ENCODE measurements at regions not wholly inside any gene's neighbourhood (a gene's known extent, or its start where the extent isn't known, plus 50 kb on each side); places are given as distances from the start of the nearest gene placed in this dataset.

DNA sequence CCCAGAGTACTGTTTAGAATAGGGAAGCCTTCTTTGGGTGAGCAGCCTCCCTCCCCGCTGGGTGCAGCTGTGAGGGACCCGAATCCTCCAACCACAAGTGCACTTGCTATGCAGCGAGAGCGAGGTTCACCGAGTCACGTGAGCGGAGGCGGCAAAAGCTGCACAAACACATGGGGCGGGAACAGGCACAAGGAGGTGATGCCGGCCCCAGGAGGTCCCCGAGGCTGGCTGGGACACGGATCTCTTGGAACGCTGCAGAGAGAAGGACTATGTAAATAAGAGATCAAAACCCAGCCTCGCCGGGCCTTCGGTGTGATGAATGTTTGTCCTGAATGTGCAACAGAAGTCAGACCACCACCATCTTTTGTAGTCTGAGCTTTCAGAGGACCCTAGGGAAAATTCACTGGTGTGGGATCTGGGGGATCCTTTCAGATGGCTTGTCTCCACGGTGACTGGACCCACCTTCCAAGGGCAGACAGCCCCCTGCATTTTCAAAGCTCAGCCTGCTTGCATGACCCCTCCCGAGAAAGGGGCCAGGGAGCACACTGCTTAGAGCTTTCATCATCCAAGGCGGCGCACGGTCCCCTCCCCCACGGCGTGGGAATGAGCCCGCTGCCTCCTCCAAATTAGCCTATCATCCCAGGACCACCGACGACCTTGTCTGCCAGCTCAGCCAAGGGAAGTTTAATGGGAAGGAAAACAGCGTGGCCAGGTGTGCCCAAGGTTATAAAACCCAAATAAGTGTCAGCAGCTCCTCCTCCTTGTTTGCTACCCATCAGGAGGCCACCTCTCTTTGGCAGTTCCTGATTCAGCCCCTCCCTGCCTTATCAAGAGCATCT is 327.7 kb downstream of the CXCL12 start:
- DNase-seq (ENCODE audit: low read depth in 2 of 2), result no peak

DNA sequence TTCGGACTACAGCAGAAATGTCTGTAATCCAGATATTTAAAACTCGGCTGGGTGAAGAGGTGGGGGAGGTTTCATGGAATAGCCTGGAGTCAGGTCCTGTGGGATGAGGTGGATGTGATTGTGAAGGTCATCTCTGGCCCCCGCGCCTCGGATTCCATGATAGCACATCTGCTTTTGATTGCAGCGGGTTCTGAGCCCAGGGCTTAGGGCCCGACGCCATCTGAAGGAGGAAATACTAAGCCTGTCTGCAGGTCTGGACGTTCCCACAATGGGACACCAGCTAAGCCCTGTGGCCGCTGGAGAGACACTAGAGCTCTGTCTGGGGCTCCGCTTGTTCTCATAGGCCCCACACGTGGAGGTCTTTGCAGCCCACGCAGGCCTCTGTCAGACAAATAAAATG is 328.7 kb downstream of the CXCL12 start:
- DNase-seq (ENCODE audit: low read depth in 2 of 2), result no peak

DNA sequence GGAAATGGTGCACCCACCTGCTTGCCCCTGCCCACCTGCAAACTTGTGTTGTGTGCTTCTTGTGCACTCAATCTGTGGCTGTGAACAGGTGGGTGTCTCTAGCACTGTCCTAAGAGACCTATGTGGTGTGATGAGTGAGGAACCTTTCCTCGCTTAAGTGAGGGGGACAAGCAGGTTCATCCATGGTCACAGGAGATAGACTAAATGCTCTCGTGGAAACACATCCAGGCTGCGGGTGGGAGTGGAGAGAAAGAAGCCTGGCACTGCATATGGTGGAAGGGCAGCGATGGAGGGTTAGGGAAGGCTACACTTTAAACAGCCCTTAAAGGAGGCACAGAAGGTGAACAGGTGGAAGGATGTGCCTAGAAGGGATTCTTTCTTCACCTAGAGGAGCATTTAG is 330.9 kb downstream of the CXCL12 start:
- DNase-seq (ENCODE audit: low read depth in 2 of 2), result no peak

DNA sequence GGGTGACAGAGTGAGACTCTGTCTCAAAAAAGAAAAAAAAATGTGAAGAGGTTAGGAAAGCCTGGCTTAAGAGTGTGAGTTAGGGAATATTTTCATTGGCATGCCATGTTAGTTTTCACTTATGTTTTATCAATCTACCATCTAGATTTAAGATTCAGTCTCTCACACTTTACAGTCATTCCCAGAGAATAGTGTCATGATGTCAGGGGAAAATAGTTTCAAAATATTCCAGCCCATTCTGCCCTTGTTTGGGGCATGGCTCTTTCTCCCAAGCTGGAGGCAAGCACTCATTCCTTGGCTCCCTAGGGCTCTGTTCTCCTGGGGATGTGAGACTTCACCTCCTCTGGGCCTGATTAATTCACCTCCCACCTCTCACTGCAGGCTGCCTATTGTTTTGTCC is 331.5 kb downstream of the CXCL12 start:
- DNase-seq (ENCODE audit: low read depth in 2 of 2), result no peak

DNA sequence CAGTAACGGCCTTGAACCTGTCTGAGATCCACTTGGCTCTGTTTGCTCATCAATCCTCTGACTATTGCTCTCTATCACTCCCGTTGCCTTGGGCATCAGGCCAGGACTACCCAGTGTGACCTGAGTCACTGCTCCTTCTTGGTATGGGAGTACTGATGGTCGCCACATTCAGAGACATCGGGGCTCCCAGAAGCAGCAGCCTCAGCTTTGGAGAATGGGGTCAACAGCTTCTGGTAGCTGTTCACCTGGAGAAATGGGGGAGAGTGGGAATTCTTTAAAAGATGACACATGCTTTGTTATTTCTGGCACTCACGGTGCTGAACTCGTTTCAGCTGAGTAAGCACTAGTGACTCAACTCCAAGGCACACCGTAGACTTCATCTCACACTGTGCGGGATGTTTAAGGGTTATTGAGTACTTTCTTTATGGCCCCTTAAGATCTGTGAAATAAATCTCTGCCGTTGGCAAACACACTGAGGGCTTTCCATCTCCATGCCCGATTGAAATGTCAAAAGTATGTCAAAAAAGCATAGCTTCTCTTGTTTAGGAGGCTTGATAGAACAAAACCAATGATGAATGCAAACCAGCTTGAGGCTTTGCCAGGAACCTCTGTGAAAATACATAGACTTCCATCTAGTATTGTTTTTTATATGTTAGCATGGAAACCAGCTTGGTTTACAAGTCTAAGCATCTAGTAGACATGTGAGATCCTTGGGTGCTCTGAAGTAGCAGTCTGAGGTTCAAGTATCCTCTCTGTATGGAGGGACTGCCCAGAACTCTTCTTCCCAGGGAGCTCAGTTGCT is 333.1 kb downstream of the CXCL12 start:
- no peak for DNase-seq (ENCODE audit: low read depth in 2 of 2)

DNA sequence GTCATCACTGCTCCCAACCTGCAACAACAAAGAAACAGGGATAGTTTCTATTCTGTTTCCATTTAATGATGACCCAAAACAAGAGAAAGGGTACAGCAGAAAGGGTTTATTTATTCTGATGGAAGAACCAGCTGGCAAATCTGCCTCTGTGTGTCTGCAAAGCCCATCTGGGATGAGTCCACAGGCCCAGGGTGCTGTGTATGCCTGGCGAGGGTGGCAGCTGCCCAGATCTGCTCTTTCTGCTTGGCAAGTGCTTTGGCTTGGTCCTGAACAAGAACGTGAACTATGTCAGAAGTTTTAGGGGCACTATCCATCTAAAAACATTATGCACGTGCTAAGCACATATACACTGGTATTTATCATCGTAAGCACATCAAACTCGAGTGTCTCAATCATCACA is 333.8 kb downstream of the CXCL12 start:
- DNase-seq (ENCODE audit: low read depth in 2 of 2), result no peak

DNA sequence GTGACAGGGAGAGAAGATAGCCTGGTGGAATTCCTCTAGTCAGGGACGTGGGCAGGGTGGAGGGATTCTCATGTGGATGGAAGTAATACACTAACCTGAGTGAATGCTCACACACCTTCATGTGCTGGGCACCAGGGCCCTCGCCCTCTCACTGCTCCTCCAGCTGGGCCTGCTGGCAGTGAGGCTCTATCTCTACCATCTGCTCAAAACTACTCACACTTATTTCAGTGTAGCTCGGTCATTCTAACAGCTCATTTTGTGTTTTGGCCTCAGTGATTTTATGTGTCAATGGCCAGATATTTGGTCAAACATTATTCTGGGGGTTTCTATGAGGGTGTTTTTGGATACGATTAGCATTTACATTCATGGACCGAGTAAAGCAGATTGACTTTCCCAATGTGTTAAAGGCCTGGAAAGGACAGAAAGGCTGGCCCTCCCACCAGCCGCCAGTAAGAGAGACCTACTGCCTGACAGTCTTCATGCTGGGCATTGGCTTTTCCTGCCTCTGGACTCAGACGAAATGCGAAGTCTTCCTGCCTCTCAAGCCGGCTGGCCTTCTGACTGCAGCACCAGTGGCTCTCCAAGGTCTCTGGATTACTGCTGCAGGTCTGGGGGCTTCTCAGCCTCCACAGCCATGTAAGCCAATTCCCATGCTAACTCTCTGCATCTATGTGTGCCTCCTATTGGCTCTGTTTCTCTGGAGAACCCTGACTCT is 335.4 kb downstream of the CXCL12 start:
- no peak for DNase-seq (ENCODE audit: low read depth in 2 of 2)

DNA sequence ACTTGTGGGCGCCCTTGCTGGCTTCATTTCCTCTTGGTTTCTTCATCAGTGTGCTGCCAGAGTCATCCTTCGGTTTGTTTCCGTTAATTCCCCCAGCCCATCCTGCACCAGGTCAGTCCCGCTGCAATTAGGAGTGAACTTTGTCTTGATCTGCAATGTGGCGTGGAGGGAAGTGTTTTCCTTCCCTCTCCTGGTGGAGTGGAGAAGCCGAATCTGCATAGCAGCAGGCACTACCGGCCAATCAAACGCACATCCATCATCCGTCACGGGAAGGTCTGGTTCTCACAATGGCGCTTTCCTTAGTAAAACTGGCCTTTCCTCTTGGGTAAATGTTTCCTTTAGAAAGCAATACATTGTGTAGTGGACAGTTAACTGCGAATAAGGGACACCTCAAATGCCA is 337.5 kb downstream of the CXCL12 start:
- no peak for DNase-seq (ENCODE audit: low read depth in 2 of 2)

DNA sequence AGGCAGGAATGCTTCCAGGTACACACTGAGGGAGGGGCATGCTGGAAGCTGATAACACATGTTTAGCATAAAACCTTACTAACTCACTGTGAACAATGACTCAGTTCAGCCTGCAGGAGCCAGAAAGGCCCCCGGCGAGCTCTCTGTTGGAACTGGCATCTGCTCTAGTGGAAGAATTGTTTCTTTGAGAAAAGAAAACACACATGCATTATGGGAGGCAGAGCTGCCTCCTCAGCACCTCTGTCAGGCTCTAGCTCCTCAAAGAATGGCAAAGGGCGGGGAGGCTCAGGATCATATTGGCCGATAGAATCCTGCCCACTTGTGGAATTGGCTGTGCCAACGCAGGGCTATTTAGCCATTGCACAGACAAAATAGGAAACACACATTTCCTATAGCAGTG is 338.3 kb downstream of the CXCL12 start:
- DNase-seq (ENCODE audit: low read depth in 2 of 2), result no peak

DNA sequence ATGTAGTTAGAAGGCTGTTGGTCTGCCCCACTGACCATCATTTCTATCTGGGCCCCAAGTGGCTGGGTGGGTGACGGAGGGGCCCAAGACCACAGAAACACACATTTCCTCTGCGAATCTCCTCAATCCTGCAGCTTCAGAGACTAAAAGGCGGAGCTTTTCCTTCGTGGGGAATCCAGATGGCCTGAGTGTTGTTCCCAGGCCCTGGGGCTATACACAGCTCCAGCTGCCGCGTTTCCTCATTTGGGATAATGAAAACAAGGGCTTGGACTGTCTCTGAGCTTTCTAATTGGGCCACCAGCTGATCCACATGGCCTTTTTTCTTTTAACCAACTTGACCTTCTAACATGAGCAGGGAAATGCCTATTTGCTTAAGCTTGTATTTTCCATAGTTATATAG is 339.9 kb downstream of the CXCL12 start:
- DNase-seq (ENCODE audit: low read depth in 2 of 2), result no peak

DNA sequence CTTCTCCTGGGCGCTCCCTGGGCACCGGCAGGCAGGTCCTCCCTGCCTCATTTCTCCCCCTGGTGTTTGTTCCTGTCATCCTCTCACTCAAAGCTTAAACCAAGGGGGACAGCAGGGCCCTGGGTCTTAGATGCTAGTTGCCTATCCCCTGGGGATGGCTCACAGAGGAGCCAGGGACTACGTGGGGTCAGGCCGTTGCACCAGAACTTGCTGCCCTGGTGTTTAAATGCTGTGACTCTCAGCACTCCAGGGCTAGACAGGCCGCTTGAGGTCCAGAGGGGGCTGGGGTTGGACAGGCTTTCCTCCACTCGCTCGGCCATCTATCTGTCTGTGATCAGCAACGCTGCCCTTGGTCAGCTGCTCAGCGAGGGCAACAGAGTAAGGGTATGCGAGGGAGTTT is 340.3 kb downstream of the CXCL12 start:
- DNase-seq (ENCODE audit: low read depth in 2 of 2), result no peak

DNA sequence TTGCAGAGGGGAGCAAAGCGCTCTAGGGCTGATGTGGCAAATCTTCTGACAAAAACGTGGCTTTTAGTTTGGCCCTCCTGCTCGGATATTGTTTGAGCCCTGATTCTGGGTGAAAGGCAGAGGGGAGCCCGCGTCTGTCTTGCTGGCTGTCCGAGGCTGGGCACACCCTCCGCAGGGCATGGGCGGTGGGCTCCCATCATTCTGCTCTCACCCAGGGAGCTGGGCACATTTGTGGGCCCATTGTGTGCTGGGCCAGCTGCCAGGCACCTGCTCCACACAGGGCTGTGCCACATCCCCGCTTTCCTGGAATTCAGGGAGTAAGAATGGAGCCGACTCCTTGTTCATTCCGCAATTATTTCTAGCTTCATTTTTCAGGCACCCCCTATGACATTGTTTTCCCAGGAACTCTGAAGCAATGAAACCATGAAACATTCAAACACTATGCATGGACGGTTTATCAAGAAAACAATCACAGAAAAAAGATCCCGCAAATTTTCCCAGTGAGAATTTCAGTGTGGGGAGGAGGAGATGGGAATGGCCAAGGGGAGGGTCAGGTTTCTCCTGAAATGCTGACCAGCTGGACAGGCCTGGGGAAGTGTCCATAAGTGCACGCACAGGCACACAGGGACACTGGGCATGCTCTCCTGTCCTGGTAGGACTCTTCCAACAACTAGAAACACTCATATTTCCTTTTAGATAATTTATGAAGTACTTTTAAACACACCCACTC is 341.1 kb downstream of the CXCL12 start:
- DNase-seq (ENCODE audit: low read depth in 2 of 2), result no peak

DNA sequence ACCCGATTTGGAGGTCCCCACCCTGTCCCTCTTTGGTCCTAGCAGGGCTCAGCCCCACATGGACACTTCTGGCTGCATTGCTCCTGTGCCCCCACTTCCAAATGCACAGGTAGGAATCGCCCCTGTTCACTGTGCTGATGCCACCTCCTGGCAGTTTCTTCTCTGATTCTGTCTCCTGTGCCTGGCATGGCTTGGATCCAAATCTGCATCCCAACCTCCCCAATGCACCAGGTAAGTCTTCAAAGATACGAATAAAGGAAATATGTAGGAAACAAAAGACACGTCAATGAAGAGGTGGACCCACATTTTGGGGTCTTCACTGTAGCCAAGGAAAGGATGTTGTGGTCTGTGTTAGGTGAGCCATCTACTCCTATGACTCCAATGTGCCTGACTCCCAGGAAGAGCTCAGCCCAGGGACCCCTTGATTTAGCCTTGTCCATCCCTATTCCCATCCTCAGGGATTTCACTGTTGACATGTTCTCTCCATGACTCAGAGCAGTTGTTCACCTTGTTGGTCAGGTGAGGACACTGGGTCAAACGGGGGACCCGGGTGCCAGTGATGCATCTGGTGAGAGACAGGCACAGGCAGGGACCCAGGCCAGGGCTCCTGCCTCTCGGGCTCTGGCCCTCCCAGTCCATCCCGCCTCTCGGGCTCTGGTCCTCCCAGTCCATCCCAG is 341.8 kb downstream of the CXCL12 start:
- no peak for DNase-seq (ENCODE audit: low read depth in 2 of 2)

DNA sequence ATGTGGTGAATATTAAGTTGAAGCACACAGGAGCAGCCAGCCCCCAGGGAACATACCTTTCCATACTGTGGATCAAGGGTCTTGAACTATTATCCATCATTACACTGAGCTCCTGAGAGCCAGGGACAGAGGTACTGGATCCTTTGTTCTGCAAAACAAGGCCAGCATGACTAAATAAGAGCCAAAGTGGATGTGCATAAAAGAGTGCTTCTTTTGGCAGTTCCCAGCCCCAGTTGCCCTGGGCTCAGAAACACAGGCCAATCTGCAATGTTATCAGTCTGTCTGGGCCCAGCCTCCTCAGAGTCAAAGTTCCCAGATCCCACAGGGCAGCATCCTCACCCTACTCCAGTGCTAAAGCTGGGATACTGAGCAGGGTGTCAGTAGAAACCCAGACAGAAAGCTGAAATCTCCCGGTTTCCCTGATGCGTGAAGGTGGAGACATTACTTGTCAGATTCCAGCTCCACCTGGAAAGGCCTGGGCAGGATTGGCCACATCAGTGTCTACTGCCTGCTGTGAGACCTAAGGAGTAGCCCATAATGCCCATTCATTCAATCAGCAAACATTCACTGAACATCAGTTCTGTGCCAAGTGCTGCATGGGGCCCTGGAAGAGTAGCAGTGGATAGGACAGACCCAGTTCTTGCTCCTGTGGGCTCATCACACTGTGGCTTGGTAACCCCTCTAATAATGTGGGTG is 342.7 kb downstream of the CXCL12 start:
- DNase-seq (ENCODE audit: low read depth in 2 of 2), result no peak

DNA sequence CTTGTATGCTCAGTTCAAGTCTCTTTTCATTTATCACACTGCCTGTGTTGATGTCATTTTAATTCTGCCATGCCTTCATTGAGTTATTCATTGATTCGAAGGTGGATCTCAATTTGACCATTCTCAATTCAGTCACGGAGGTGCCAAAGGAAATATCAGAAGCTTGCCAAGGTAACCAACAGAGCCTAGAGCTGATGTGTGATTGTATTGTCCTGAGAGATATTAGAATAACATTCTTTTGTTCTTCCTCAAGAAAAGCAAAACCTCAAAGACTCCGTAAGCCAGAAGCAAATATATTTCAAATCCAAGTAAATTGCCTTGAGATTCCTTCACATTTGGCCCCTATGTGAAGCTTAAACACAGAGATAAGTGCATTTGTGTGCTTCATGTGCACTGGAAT is 345.3 kb downstream of the CXCL12 start:
- no peak for DNase-seq (ENCODE audit: low read depth in 2 of 2)

DNA sequence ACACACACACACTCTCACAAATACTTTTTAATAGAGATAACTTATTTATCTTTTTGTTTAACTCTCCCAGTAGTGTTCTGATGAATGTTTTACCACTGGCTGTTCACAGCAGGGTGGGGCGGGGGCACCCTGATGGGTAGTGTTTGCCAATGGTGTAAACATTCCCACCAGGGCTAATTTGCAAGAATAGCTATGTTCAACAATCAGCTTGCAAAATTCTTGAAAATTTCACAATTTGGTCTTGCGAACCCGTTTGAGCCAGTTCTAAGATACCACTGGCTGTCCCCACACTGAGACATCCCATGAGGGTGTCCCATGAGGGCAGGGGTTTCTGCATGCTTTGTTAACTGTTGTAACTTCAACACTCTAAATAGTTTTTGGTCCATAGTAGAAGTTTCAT is 348.5 kb downstream of the CXCL12 start:
- DNase-seq (ENCODE audit: low read depth in 2 of 2), result no peak

DNA sequence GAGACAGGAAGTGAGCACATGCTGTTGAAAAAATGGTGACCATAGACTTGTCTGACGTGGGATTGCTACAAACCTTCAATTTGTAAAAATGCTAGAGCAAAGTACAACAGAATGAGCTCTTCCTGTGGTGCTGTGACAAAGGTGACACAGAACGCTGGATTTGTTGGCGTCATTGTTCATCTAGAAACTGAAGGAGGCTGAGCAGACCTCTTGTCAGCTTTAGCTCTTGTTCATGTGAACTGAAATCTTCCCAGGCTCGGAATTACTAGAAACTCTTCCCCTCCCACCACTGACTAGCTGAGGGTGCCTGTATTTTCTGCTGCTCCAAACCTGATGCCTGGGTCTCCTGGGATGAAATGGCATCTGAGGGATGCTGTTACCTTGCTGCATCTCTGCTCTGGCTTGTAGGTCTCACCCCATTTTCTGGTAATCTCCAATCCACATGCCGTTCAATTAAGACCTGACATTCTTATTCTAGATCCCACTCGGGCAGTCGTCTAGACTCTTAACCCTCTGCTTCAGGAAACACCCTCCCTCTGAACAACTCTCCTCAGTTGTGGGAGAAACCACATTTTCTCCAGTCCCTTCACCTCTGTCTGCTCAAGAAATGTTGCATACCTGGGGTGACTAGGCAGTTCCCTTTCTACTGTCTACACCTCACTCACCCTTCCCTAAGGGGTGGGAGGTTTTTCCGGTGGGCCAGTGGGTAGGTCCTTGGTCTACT is 349.3 kb downstream of the CXCL12 start:
- no peak for DNase-seq (ENCODE audit: low read depth in 2 of 2)

DNA sequence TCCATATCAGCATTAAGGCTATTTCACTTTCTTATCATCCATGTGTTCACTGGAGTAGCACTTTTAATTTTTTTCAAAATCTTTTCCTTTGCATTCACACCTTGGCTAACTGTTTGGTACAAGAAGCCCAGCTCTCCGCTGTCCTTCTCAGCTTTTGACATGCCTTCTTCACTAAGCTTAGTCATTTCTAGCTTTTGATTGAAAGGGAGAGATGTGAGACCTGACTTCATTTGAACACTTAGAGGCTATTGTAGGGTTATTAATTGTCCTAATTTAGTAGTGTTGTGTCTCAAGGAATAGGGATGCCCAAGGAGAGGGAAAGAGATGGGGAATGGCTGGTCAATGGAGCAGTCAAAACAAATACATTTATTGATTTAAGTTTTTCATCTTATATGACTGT is 350.0 kb downstream of the CXCL12 start:
- no peak for DNase-seq (ENCODE audit: low read depth in 2 of 2)

DNA sequence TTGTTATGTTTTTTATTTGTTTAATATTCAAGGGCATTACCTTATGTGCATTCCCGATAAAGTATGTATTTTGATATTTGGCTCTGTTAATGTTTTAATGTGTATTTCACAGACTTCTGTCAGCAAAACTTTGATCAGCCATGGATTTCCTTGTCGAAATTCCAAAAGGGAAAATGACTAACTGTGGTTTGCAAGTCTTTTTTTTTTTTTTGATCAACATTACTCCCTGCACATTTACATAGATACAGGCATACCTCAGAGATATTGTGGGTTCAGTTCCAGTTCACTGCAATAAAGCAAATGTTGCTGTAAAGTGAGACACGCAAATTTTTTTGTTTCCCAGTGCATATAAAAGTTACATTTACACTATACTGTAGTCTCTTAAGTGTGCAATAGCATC is 351.9 kb downstream of the CXCL12 start:
- DNase-seq (ENCODE audit: low read depth in 2 of 2), result no peak

DNA sequence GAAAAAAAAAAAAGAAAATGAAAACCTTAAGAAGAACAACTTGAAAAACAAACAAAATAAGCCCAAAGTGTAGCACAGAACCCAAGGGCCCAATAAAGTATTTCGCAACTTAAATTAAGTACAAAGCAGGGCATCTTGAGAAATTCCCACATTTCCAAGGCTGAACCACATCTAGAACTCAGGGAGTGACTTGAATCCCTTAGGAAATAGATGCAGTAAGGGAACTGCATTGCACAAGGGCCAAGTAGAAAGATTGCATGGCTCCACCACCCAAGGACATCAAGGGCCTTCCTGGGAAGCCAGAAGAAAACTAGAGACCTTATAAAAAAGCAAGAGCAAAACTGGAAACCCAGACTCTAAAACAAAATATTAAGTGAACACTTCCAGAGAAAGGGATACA is 352.7 kb downstream of the CXCL12 start:
- no peak for DNase-seq (ENCODE audit: low read depth in 2 of 2)
